HepG2 (cell line): ENCODE measurements at regions not wholly inside any gene's neighbourhood (a gene's known extent, or its start where the extent isn't known, plus 50 kb on each side); places are given as distances from the start of the nearest gene placed in this dataset.

Source experiments
- ATAC-seq: fragments of 200-7000 bp; cut with Tn5 transposase; 3 replicates; pipeline ENCODE4 v1.9.1; 2020; ENCODE audit warnings: mild to moderate bottlenecking, moderate library complexity
- BruUV-seq: library from RNA; stranded (reverse); fragments of 400-500 nt; replicated peaks from 2 replicates; lab custom pipeline; 2021; lab: Mats Ljungman, UMichigan
- CTCF ChIA-PET: fragments of 300-600 bp; formaldehyde crosslinking; extraction: SDS; loops from one replicate; lab custom pipeline; 2021; ENCODE audit warnings: low total read pairs, inconsistent platforms, low intra/inter-chr PET ratio; lab: Yijun Ruan, JAX
- POLR2A ChIA-PET: fragments of 350-600 bp; sonication (Branson Sonifier 250); formaldehyde crosslinking; loops from one replicate; lab custom pipeline; 2020; ENCODE audit warnings: antibody characterized with exemption, inconsistent platforms; lab: Yijun Ruan, JAX
- DNase-seq: peaks from one replicate; pipeline ENCODE4 v3.0.0-alpha.2; 2015; ENCODE audit warnings: low spot score
- FAIRE-seq: peaks from 3 replicates; lab custom pipeline; 2011; peaks lifted over from hg19 to GRCh38; lab: Jason Lieb, UNC
- H2AFZ ChIP-seq: one replicate; pipeline ENCODE4 v1.6.1; 2011; ENCODE audit warnings: low read length, inconsistent platforms
- H3K27ac ChIP-seq: fragments of 300-600 bp; 3 replicates; pipeline ENCODE4 v1.8.0; 2011; ENCODE audit warnings: mixed run types, mild to moderate bottlenecking, mixed read lengths, low read length, inconsistent platforms; ENCODE audit not compliant: insufficient read depth; ENCODE audit errors: extremely low read length
- H3K27me3 ChIP-seq, 2 experiments: fragments of 200-600 bp in 1 of 2; 2 replicates in 1 of 2; 3 replicates in 1 of 2; pipeline versions ENCODE4 v1.6.0 to v1.8.0; 2011; ENCODE audit warnings: low read length in 2 of 2, mild to moderate bottlenecking in 2 of 2, moderate library complexity in 2 of 2, inconsistent platforms in 1 of 2; ENCODE audit not compliant: insufficient read depth in 2 of 2, control insufficient read depth in 1 of 2
- H3K36me3 ChIP-seq, 2 experiments: fragments of 200-600 bp in 1 of 2; replicated peaks in 1 of 2; 2 replicates in 1 of 2; 3 replicates in 1 of 2; pipeline versions ENCODE4 v1.5.1 to v1.8.0; 2011; ENCODE audit warnings: low read length in 2 of 2, inconsistent platforms in 1 of 2; ENCODE audit not compliant: insufficient read depth in 2 of 2, control insufficient read depth in 1 of 2
- H3K4me1 ChIP-seq: 2 replicates; pipeline ENCODE4 v1.5.1; 2012; ENCODE audit warnings: low read length, inconsistent platforms; ENCODE audit not compliant: insufficient read depth
- H3K4me2 ChIP-seq: 2 replicates; pipeline ENCODE4 v1.6.0; 2011; ENCODE audit warnings: low read depth, low read length, inconsistent platforms
- H3K4me3 ChIP-seq, 3 experiments: fragments of 200-600 bp in 1 of 3; sonication (generic), shearing (Covaris generic) in 1 of 3; replicated peaks in 1 of 3; 2 replicates each; pipeline ENCODE4 v1.5.1; 2011 to 2016; ENCODE audit warnings: low read length in 3 of 3, inconsistent platforms in 2 of 3, low read depth in 2 of 3, mild to moderate bottlenecking in 2 of 3, control low read depth in 1 of 3, mixed read lengths in 1 of 3; ENCODE audit not compliant: insufficient read depth in 1 of 3
- H3K79me2 ChIP-seq: one replicate; pipeline ENCODE4 v1.6.1; 2011; ENCODE audit warnings: low read length, inconsistent platforms; ENCODE audit not compliant: insufficient read depth
- H3K9ac ChIP-seq: 2 replicates; pipeline ENCODE4 v1.6.0; 2011; ENCODE audit warnings: mild to moderate bottlenecking, low read depth, low read length, inconsistent platforms; ENCODE audit not compliant: insufficient read depth
- H3K9me3 ChIP-seq: 2 replicates; pipeline ENCODE4 v1.5.1; 2012; ENCODE audit warnings: mild to moderate bottlenecking, low read length
- H4K20me1 ChIP-seq: 2 replicates; pipeline ENCODE4 v1.6.0; 2011; ENCODE audit warnings: inconsistent platforms, mild to moderate bottlenecking, low read length, moderate library complexity; ENCODE audit not compliant: insufficient read depth
- ETV5 ChIP-seq: IDR thresholded peaks from 2 replicates; pipeline ENCODE4 v1.6.1; 2018; ENCODE audit warnings: missing biosample characterization, missing genetic modification reagents, inconsistent platforms, borderline replicate concordance
- PCBP2 ChIP-seq: fragments of 200-400 bp; formaldehyde crosslinking; optimal IDR thresholded peaks from 2 replicates; pipeline ENCODE3; 2018; ENCODE audit warnings: low read length, low read depth; ENCODE audit not compliant: poor library complexity, severe bottlenecking
- YEATS2 ChIP-seq: sonication (generic); formaldehyde crosslinking; IDR thresholded peaks from 2 replicates; pipeline ENCODE4 v1.4.0; 2020; ENCODE audit warnings: missing genetic modification reagents, borderline replicate concordance
- ZBTB26 ChIP-seq: IDR thresholded peaks from 2 replicates; pipeline ENCODE4 v1.6.1; 2016; ENCODE audit warnings: missing compliant biosample characterization, missing genetic modification reagents, borderline replicate concordance
- ZFP41 ChIP-seq: sonication (generic); formaldehyde crosslinking; IDR thresholded peaks from 2 replicates; pipeline ENCODE4 v1.4.0; 2020; ENCODE audit warnings: mild to moderate bottlenecking, missing genetic modification reagents, borderline replicate concordance
- ZNF710 ChIP-seq: sonication (generic); formaldehyde crosslinking; IDR thresholded peaks from 2 replicates; pipeline ENCODE4 v1.5.0; 2020; ENCODE audit warnings: mild to moderate bottlenecking, missing genetic modification reagents, borderline replicate concordance
- WGBS: methylation state at CpG from one replicate; pipeline ENCODE4 v1.1.6; 2017; ENCODE audit warnings: low lambda C conversion rate; 5-methylcytosine and 5-hydroxymethylcytosine counted together
- in situ Hi-C: cut with HindIII; loops from 2 replicates; pipeline ENCODE4 v1.10.0; 2017; ENCODE audit warnings: low pct_unique_long_range_greater_than_20kb; ENCODE audit not compliant: extremely low pct_ligation_motif_present
- intact Hi-C: fragments of 100-400 bp; cut with micrococcal nuclease; formaldehyde crosslinking; loops from one replicate; pipeline ENCODE4 v1.10.0; 2022; ENCODE audit not compliant: unreplicated experiment

GRCh38 chr13:33434676-33435075 lies 149.1 kb upstream of the STARD13 start:
- no peaks in the 10 kb centered on the region for H3K9me3 ChIP-seq
- H3K4me3 ChIP-seq = no peak overlapping the region
- intact Hi-C loops = no loop called here
- TF ChIP-seq ZNF710 (CRISPR knock-in tag) = no peak
- TF ChIP-seq ETV5 (CRISPR knock-in tag) = no peak
- no peak for TF ChIP-seq ZBTB26 (CRISPR knock-in tag)
- TF ChIP-seq PCBP2 = no peak
- TF ChIP-seq YEATS2 (CRISPR knock-in tag) = no peak
- TF ChIP-seq ZFP41 (CRISPR knock-in tag) = no peak
- FAIRE-seq (no peak), DNase-seq (no peak), ATAC-seq (no peak)
- ChIA-PET CTCF (no interaction called here), POLR2A (no interaction called here)
- no peak overlapping the region for H3K9ac ChIP-seq
- H3K36me3 ChIP-seq = no peaks in the 10 kb centered on the region
- BruUV-seq = no TSS peak
- in situ Hi-C loops = no loop called here
- no peak overlapping the region for H3K27ac ChIP-seq
- no peak overlapping the region for H3K4me2 ChIP-seq
- H3K27me3 ChIP-seq = no peaks in the 10 kb centered on the region
- no peaks in the 10 kb centered on the region for H3K79me2 ChIP-seq
- WGBS = 92% methylated on average over 2 of the region's 2 CpGs
- no peaks in the 10 kb centered on the region for H3K4me1 ChIP-seq
- no peaks in the 10 kb centered on the region for H4K20me1 ChIP-seq
- H2AFZ ChIP-seq = no peak overlapping the region
